ENCODE measurements at regions not wholly inside any gene's neighbourhood (a gene's known extent, or its start where the extent isn't known, plus 50 kb on each side); places are given as distances from the start of the nearest gene placed in this dataset.

GRCh38 chr4:57418133-57418532, 307.9 kb upstream of the IGFBP7 start:
- Histone ChIP-seq H3K27ac (no peak overlapping the region), H3K36me3 (no peaks in the 10 kb centered on the region), H3K4me3 (no peak overlapping the region), H3K27me3 (peaks cover 0 to 4% (median 0%) of the 10 kb centered on the region in 9 donors), H3K9me3 (no peaks in the 10 kb centered on the region), H3K4me1 (no peaks in the 10 kb centered on the region)
- TF ChIP-seq, protein P1, sequence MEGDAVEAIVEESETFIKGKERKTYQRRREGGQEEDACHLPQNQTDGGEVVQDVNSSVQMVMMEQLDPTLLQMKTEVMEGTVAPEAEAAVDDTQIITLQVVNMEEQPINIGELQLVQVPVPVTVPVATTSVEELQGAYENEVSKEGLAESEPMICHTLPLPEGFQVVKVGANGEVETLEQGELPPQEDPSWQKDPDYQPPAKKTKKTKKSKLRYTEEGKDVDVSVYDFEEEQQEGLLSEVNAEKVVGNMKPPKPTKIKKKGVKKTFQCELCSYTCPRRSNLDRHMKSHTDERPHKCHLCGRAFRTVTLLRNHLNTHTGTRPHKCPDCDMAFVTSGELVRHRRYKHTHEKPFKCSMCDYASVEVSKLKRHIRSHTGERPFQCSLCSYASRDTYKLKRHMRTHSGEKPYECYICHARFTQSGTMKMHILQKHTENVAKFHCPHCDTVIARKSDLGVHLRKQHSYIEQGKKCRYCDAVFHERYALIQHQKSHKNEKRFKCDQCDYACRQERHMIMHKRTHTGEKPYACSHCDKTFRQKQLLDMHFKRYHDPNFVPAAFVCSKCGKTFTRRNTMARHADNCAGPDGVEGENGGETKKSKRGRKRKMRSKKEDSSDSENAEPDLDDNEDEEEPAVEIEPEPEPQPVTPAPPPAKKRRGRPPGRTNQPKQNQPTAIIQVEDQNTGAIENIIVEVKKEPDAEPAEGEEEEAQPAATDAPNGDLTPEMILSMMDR (IDR thresholded peaks at IDR 0.05): no peak
- no peak for TF ChIP-seq POLR2A (IDR thresholded peaks at IDR 0.05)
- intact Hi-C loops (cut with DNase I): no loop called here
- DNase-seq (no peak), ATAC-seq (no peak)
- WGBS, 4 donors: 48 to 85% (median 79%) methylated on average over 1 of the region's 1 CpG

DNA sequence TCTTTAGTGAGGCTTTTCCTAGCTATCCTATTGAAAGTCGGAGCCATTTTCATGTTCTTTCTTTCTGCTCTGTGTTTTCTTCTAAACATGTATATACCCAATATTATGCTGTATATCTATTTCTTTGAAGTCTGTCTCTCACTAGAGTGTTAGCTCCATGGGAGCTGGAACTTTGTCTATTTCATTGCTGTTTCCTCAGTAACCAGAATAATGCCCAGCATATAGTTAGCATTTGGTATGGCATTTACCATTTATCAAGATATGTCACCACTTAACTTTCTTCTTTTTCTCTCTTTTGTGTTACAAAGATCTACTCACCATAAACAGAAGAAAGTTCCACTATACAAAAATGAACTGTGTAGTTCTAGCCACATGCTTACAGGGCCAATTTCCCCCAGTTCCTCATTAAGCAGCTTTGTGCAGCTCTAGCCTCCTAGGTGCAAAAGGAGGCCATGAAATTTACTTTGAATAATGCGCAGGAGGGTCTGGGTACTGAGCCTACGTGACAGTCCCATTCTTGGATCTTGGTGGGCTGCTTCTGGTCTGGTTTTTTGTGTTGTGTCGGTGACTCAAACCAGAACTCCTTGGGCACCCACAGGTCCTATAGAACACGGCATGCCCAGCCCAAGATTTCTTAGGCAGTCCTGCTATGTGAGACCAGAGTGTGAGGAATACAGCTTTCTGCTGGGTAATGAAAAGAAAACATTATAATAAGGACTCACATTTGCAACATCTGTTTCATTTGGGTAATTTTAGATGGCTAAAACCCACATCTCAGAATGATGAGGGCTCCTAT, 302.3 kb upstream of the IGFBP7 start:
- H3K4me3 ChIP-seq: no peak overlapping the region
- intact Hi-C loops (cut with DNase I): no loop called here
- H3K27ac ChIP-seq: no peak overlapping the region
- H3K36me3 ChIP-seq: no peaks in the 10 kb centered on the region
- 83 to 94% (median 90%) methylated on average over 5 of the region's 5 CpGs for WGBS, 4 donors
- H3K9me3 ChIP-seq: no peaks in the 10 kb centered on the region
- DNase-seq: no peak
- no peak for TF ChIP-seq POLR2A (IDR thresholded peaks at IDR 0.05)
- TF ChIP-seq, protein P1 (IDR thresholded peaks at IDR 0.05): no peak
- peaks cover 0 to 3% (median 0%) of the 10 kb centered on the region in 12 donors for H3K4me1 ChIP-seq
- H3K27me3 ChIP-seq: no peaks in the 10 kb centered on the region
- ATAC-seq: no peak

GRCh38 chr4:57410331-57411052, 300.3 kb upstream of the IGFBP7 start:
- Histone ChIP-seq H3K27me3 (no peaks in the 10 kb centered on the region), H3K4me3 (no peak overlapping the region), H3K36me3 (no peaks in the 10 kb centered on the region), H3K27ac (peak overlapping the region in 4 of 12 donors; percentile 34 to 78 (median 44)), H3K9me3 (no peaks in the 10 kb centered on the region), H3K4me1 (peaks cover 0 to 3% (median 0%) of the 10 kb centered on the region in 12 donors)
- peak; percentile 58 to 83 (median 74) for ATAC-seq
- TF ChIP-seq, protein P1 (IDR thresholded peaks at IDR 0.05): no peak
- TF ChIP-seq POLR2A (IDR thresholded peaks at IDR 0.05): no peak
- 55 to 62% (median 59%) methylated on average over 5 of the region's 5 CpGs for WGBS, 4 donors
- peak in 1 of 5 donors; percentile 10 for DNase-seq
- intact Hi-C loops (cut with DNase I): no loop called here

- Histone ChIP-seq H3K9me3 (peaks cover 0 to 9% (median 0%) of the 10 kb centered on the region in 12 donors), H3K27me3 (no peaks in the 10 kb centered on the region), H3K4me1 (no peaks in the 10 kb centered on the region), H3K4me3 (no peak overlapping the region), H3K36me3 (no peaks in the 10 kb centered on the region), H3K27ac (no peak overlapping the region)
- DNase-seq: no peak
- WGBS, 4 donors: 75 to 83% (median 77%) methylated on average over 2 of the region's 2 CpGs
- TF ChIP-seq, protein P1 (IDR thresholded peaks at IDR 0.05): no peak
- no peak for TF ChIP-seq POLR2A (IDR thresholded peaks at IDR 0.05)
- no peak for ATAC-seq
- intact Hi-C loops (cut with DNase I): no loop called here
These were observed 295.2 kb upstream of the IGFBP7 start for GRCh38 chr4:57405359-57405758.

Data from heart left ventricle (tissue), 16 donors.